Psoas muscle (tissue), 7 donors: ENCODE measurements at regions not wholly inside any gene's neighbourhood (a gene's known extent, or its start where the extent isn't known, plus 50 kb on each side); places are given as distances from the start of the nearest gene placed in this dataset.
"Not testable (repeated sequence)": the region's sequence is repeated elsewhere in the genome, so short reads cannot be mapped to it uniquely, and the experiment has no call there.

ENCODE experiments used
- ATAC-seq, 4 donors: fragments of 200-7000 bp; cut with Tn5 transposase; one replicate each; pipeline ENCODE4 v1.9.1; 2020; ENCODE audit warnings: moderate library complexity in 3 of 4, mild to moderate bottlenecking in 2 of 4
- DNase-seq, 2 donors: peaks; one replicate each; pipeline ENCODE4 v3.0.0-alpha.2; 2020
- H3K27ac ChIP-seq: fragments of 200-600 bp; one replicate; pipeline ENCODE4 v1.8.0; 2022
- H3K27me3 ChIP-seq, 3 donors: fragments of 200-600 bp in 1 of 3; one replicate each; pipeline versions ENCODE4 v1.6.1 to v1.8.0; 2013 to 2022; ENCODE audit warnings: low read length in 2 of 3, mild to moderate bottlenecking in 2 of 3, moderate library complexity in 1 of 3; ENCODE audit not compliant: insufficient read depth in 3 of 3
- H3K36me3 ChIP-seq, 2 donors: fragments of 200-600 bp in 1 of 2; one replicate each; pipeline versions ENCODE4 v1.6.1 to v1.8.0; 2013 to 2022; ENCODE audit warnings: low read depth in 1 of 2, mild to moderate bottlenecking in 1 of 2, moderate library complexity in 1 of 2; ENCODE audit not compliant: insufficient read depth in 1 of 2
- H3K4me1 ChIP-seq: fragments of 200-600 bp; one replicate; pipeline ENCODE4 v1.8.0; 2022
- H3K4me3 ChIP-seq: fragments of 200-600 bp; one replicate; pipeline ENCODE4 v1.8.0; 2022; ENCODE audit warnings: mild to moderate bottlenecking
- H3K9me3 ChIP-seq: fragments of 200-600 bp; one replicate; pipeline ENCODE4 v1.8.0; 2022
- CTCF ChIP-seq: fragments of 200-600 bp; IDR thresholded peaks from one replicate; pipeline ENCODE4 v1.8.0; 2022; ENCODE audit warnings: antibody characterized with exemption
- WGBS, 3 donors: extraction: QIAGEN DNeasy Blood & Tissue Kit; methylation state at CpG; one replicate each; pipeline versions ENCODE4 v1.1.6 to v1.1.7; 2013; 5-methylcytosine and 5-hydroxymethylcytosine counted together
- intact Hi-C, 2 donors: fragments of 100-400 bp; cut with DNase I; formaldehyde crosslinking; loops; one replicate each; pipeline versions ENCODE4 v1.11.0 to v1.14.2; 2022
- donor health status: healthy with polysubstance abuse.
- donor health status: DM: no; HTN: no; CAD: no; lungs with moderate emphysema.
- donor health status: Bipolar disorder and iron deficiency.
- donor health status: healthy.
- donor health status: DM: yes; HTN: yes; CAD: no.
- donor health status: DM: no; HTN: no; CAD: no.
- donor health status: DM: yes; HTN: yes; CAD: no.

- intact Hi-C loops, result loop anchor here in 1 of 2 donors (10.0 kb wide), 1 partner anchor 57 kb away; no protein-coding TSS in a partner anchor
- TF ChIP-seq CTCF, result no peak
- H3K36me3 ChIP-seq, result no peaks in the 10 kb centered on the region
These were observed 53.1 kb downstream of the GGTLC2 start for GRCh38 chr22:22697377-22698117.

GRCh38 chr22:22698263-22698750 is 53.9 kb downstream of the GGTLC2 start:
- H3K4me3 ChIP-seq, result no peak overlapping the region

More at GRCh38 chr22:22697377-22698117, 53.1 kb downstream of the GGTLC2 start:
- Histone ChIP-seq H3K27me3 (peaks cover 0 to 4% (median 0%) of the 10 kb centered on the region in 3 donors), H3K4me3 (no peak overlapping the region), H3K4me1 (no peaks in the 10 kb centered on the region), H3K9me3 (no peaks in the 10 kb centered on the region), H3K27ac (no peak overlapping the region)
- ATAC-seq (no peak), DNase-seq (no peak)
- WGBS, 3 donors, result 71 to 79% (median 74%) methylated on average over 11 to 12 of the region's 12 CpGs

GRCh38 chr22:22700631-22701030 is 56.2 kb downstream of the GGTLC2 start:
- H3K4me1 ChIP-seq, result no peaks in the 10 kb centered on the region
- ATAC-seq (no peak), DNase-seq (no peak)
- no peak overlapping the region for H3K27ac ChIP-seq
- H3K36me3 ChIP-seq, result no peaks in the 10 kb centered on the region
- 67 to 88% (median 78%) methylated on average over 1 of the region's 1 CpG for WGBS, 3 donors
- intact Hi-C loops, result no loop called here
- no peaks in the 10 kb centered on the region for H3K9me3 ChIP-seq
- TF ChIP-seq CTCF, result no peak
- H3K4me3 ChIP-seq, result no peak overlapping the region
- peaks cover 0 to 4% (median 0%) of the 10 kb centered on the region in 3 donors for H3K27me3 ChIP-seq

More at GRCh38 chr22:22698263-22698750, 53.9 kb downstream of the GGTLC2 start:
- intact Hi-C loops, result loop anchor here in 1 of 2 donors (10.0 kb wide), 1 partner anchor 56 kb away; no protein-coding TSS in a partner anchor
- ATAC-seq (no peak), DNase-seq (no peak)
- H3K9me3 ChIP-seq, result no peaks in the 10 kb centered on the region
- H3K27ac ChIP-seq, result no peak overlapping the region
- no peak for TF ChIP-seq CTCF
- peaks cover 0 to 4% (median 0%) of the 10 kb centered on the region in 3 donors for H3K27me3 ChIP-seq
- H3K4me1 ChIP-seq, result no peaks in the 10 kb centered on the region
- no peaks in the 10 kb centered on the region for H3K36me3 ChIP-seq
- 73 to 82% (median 78%) methylated on average over 7 of the region's 7 CpGs for WGBS, 3 donors

GRCh38 chr22:22701557-22701956 is 57.1 kb downstream of the GGTLC2 start:
- H3K4me3 ChIP-seq, H3K4me1 ChIP-seq, H3K27me3 ChIP-seq, H3K36me3 ChIP-seq, H3K27ac ChIP-seq, H3K9me3 ChIP-seq, DNase-seq, ATAC-seq, intact Hi-C loops: not testable (repeated sequence)

GRCh38 chr22:22702237-22703202 is 58.1 kb downstream of the GGTLC2 start:
- no peak overlapping the region for H3K27ac ChIP-seq
- WGBS, 3 donors, result 71 to 78% (median 73%) methylated on average over 9 of the region's 9 CpGs
- DNase-seq (no peak), ATAC-seq (no peak)
- intact Hi-C loops, result no loop called here
- H3K9me3 ChIP-seq, result no peaks in the 10 kb centered on the region
- TF ChIP-seq CTCF, result no peak
- no peaks in the 10 kb centered on the region for H3K27me3 ChIP-seq
- H3K4me1 ChIP-seq, result no peaks in the 10 kb centered on the region
- H3K4me3 ChIP-seq, result no peak overlapping the region
- no peaks in the 10 kb centered on the region for H3K36me3 ChIP-seq
